ENCODE measurements at regions not wholly inside any gene's neighbourhood (a gene's known extent, or its start where the extent isn't known, plus 50 kb on each side); places are given as distances from the start of the nearest gene placed in this dataset.

DNA sequence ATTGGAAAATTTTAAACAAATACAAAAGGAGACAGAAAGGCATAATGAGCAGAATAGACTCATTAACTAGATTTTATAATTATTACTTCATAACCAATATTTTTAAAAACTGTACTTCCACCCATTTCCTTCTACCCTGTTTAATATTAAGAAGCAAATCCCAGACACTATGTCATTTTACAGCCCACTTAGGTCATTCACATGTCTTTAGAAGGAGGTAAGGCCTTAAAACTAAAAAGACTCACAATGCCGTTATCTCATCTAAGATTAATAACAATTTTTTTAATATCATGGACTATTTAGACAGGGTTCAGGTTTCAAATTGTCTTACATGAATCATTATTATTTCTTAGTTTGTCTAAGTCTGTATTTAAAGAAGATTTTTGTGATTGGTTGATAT is 217.2 kb downstream of the NFKBIZ start (continued):
- TF ChIP-seq TCF12 (IDR thresholded peaks at IDR 0.05) (no peak), CHD2 (IDR thresholded peaks at IDR 0.05; ENCODE audit: low read length, partially characterized antibody) (no peak), GATA2 (CRISPR knock-in tag; IDR thresholded peaks at IDR 0.05) (no peak)

DNA sequence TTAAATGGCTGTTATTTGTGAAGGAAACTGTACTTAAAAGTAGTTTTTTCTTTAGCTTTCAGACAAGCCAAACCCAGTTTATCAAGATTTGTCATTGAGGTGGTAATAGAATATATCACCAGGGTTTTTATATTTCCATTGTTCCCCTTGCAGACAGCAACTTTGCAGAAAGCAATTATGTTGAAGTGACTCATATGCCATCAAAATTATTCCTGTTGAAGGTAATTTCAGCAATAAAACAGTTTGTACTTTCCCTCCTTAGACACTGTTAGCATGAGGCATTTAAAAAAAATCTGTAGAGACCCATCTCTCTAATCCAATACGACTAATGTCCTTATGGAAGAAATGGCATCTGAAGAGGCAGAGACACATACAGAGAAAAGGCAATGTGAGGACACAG is 219.0 kb downstream of the NFKBIZ start:
- DNase-seq = no peak
- H2AFZ ChIP-seq (ENCODE audit: low read depth) = no peak overlapping the region
- H3K9me2 ChIP-seq = no peaks in the 10 kb centered on the region
- WGBS (ENCODE audit: low lambda C conversion rate) = 45% methylated on average over 1 of the region's 1 CpG
- H3K4me2 ChIP-seq = peak overlapping the region; percentile 20; the same call in 1 of the 2 replicates
- H3K79me2 ChIP-seq (ENCODE audit: insufficient read depth) = no peaks in the 10 kb centered on the region
- H3K27ac ChIP-seq (ENCODE audit: low read depth in 2 of 2, low read length in 1 of 2) = peak overlapping the region in 1 of 2 experiments; percentile 85; a peak in 2 of 4 replicates
- CTCF ChIA-PET = no interaction called here
- H3F3A ChIP-seq (replicated peaks; ENCODE audit: insufficient read depth) = peaks cover 24% of the 10 kb centered on the region
- peak; percentile 21; the same call in 1 of the 2 replicates for TF ChIP-seq TCF12 (IDR thresholded peaks at IDR 0.05)
- TF ChIP-seq, protein P1, sequence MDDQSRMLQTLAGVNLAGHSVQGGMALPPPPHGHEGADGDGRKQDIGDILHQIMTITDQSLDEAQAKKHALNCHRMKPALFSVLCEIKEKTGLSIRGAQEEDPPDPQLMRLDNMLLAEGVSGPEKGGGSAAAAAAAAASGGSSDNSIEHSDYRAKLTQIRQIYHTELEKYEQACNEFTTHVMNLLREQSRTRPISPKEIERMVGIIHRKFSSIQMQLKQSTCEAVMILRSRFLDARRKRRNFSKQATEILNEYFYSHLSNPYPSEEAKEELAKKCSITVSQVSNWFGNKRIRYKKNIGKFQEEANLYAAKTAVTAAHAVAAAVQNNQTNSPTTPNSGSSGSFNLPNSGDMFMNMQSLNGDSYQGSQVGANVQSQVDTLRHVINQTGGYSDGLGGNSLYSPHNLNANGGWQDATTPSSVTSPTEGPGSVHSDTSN (IDR thresholded peaks at IDR 0.05) = peak; percentile 64
- TF ChIP-seq MXI1 (IDR thresholded peaks at IDR 0.05; ENCODE audit: low read depth, low read length) = no peak
- no peak for TF ChIP-seq EP300 (IDR thresholded peaks at IDR 0.05; ENCODE audit: borderline replicate concordance in 1 of 2, low read depth in 1 of 2, low read length in 1 of 2)
- TF ChIP-seq RXRA (IDR thresholded peaks at IDR 0.05; ENCODE audit: borderline replicate concordance, low read depth) = no peak
- no peak for TF ChIP-seq ELF1 (IDR thresholded peaks at IDR 0.05)
- peak; percentile 12; the same call in 1 of the 2 replicates for TF ChIP-seq FOSL2 (IDR thresholded peaks at IDR 0.05; ENCODE audit: borderline replicate concordance, low read depth)
- no peaks in the 10 kb centered on the region for H3K36me3 ChIP-seq (replicated peaks in 1 of 2; ENCODE audit: control insufficient read depth in 1 of 2, insufficient read depth in 2 of 2, low read length in 1 of 2)
- H3K27me3 ChIP-seq (ENCODE audit: insufficient read depth) = no peaks in the 10 kb centered on the region
- H3K4me1 ChIP-seq (ENCODE audit: control insufficient read depth in 1 of 2, insufficient read depth in 2 of 2, low read depth in 1 of 2, low read length in 1 of 2) = peaks cover 0 to 9% of the 10 kb centered on the region in 2 experiments; a peak in 1 of 4 replicates
- H3K4me3 ChIP-seq (ENCODE audit: low read depth in 2 of 2, low read length in 1 of 2) = no peak overlapping the region
- H4K20me1 ChIP-seq (ENCODE audit: insufficient read depth) = no peaks in the 10 kb centered on the region
- POLR2A ChIA-PET = no interaction called here
- H3K9me3 ChIP-seq = no peaks in the 10 kb centered on the region
- H3K9ac ChIP-seq = no peak overlapping the region; the same call in 1 of the 2 replicates

DNA sequence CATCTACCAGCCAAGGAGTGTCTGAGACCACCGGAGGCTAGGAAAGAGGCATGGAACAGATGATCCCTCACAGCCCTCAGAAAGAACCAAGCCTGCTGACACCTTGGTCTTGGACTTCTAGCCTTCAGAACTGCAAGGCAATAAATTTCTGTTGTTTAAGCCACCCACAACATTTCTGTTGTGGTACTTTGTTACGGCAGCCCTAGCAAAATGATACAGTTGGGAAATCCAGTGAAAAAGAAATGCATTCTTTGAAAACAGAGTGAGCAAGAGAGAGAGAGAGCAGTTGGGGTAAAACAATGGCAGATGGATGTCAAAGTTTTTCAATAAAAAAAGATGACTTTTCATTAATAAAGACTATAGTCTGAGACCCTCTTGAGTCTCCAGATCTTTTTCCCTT is 219.4 kb downstream of the NFKBIZ start:
- CTCF ChIA-PET = no interaction called here
- H3K4me1 ChIP-seq (ENCODE audit: control insufficient read depth in 1 of 2, insufficient read depth in 2 of 2, low read depth in 1 of 2, low read length in 1 of 2) = peaks cover 0 to 9% of the 10 kb centered on the region in 2 experiments; a peak in 1 of 4 replicates
- POLR2A ChIA-PET = no interaction called here
- H3K9ac ChIP-seq = no peak overlapping the region; the same call in 1 of the 2 replicates
- peaks cover 24% of the 10 kb centered on the region for H3F3A ChIP-seq (replicated peaks; ENCODE audit: insufficient read depth)
- 70% methylated on average over 2 of the region's 2 CpGs for WGBS (ENCODE audit: low lambda C conversion rate)
- TF ChIP-seq TCF12 (IDR thresholded peaks at IDR 0.05) (no peak), YY1 (IDR thresholded peaks at IDR 0.05; ENCODE audit: low read depth) (no peak), CHD2 (IDR thresholded peaks at IDR 0.05; ENCODE audit: low read length, partially characterized antibody) (no peak), GATA2 (CRISPR knock-in tag; IDR thresholded peaks at IDR 0.05) (no peak), SIN3A (IDR thresholded peaks at IDR 0.05; ENCODE audit: borderline replicate concordance, low read depth, low read length) (no peak), FOSL2 (IDR thresholded peaks at IDR 0.05; ENCODE audit: borderline replicate concordance, low read depth) (no peak), GABPA (IDR thresholded peaks at IDR 0.05; ENCODE audit: low read depth) (no peak)
- TF ChIP-seq, protein P2, sequence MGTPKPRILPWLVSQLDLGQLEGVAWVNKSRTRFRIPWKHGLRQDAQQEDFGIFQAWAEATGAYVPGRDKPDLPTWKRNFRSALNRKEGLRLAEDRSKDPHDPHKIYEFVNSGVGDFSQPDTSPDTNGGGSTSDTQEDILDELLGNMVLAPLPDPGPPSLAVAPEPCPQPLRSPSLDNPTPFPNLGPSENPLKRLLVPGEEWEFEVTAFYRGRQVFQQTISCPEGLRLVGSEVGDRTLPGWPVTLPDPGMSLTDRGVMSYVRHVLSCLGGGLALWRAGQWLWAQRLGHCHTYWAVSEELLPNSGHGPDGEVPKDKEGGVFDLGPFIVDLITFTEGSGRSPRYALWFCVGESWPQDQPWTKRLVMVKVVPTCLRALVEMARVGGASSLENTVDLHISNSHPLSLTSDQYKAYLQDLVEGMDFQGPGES (IDR thresholded peaks at IDR 0.05; ENCODE audit: low read depth, low read length) = no peak
- TF ChIP-seq, protein P3, sequence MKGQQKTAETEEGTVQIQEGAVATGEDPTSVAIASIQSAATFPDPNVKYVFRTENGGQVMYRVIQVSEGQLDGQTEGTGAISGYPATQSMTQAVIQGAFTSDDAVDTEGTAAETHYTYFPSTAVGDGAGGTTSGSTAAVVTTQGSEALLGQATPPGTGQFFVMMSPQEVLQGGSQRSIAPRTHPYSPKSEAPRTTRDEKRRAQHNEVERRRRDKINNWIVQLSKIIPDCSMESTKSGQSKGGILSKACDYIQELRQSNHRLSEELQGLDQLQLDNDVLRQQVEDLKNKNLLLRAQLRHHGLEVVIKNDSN (IDR thresholded peaks at IDR 0.05; ENCODE audit: borderline replicate concordance, low read depth) = no peak
- no peak overlapping the region for H2AFZ ChIP-seq (ENCODE audit: low read depth)
- no peak overlapping the region for H3K4me3 ChIP-seq (ENCODE audit: low read depth in 2 of 2, low read length in 1 of 2)
- H3K27ac ChIP-seq (ENCODE audit: low read depth in 2 of 2, low read length in 1 of 2) = peak overlapping the region; percentile 14 to 85; a peak in 3 of 4 replicates
- H3K27me3 ChIP-seq (ENCODE audit: insufficient read depth) = no peaks in the 10 kb centered on the region
- no peaks in the 10 kb centered on the region for H3K9me3 ChIP-seq
- peak overlapping the region; percentile 35 for H3K4me2 ChIP-seq
- H3K9me2 ChIP-seq = no peaks in the 10 kb centered on the region
- no peaks in the 10 kb centered on the region for H4K20me1 ChIP-seq (ENCODE audit: insufficient read depth)
- H3K79me2 ChIP-seq (ENCODE audit: insufficient read depth) = no peaks in the 10 kb centered on the region
- no peak for DNase-seq
- no peaks in the 10 kb centered on the region for H3K36me3 ChIP-seq (replicated peaks in 1 of 2; ENCODE audit: control insufficient read depth in 1 of 2, insufficient read depth in 2 of 2, low read length in 1 of 2)
